HEK293 (cell line): ENCODE measurements at regions not wholly inside any gene's neighbourhood (a gene's known extent, or its start where the extent isn't known, plus 50 kb on each side); places are given as distances from the start of the nearest gene placed in this dataset.

ENCODE experiments used
- CTCF ChIA-PET: fragments of 350-600 bp; formaldehyde crosslinking; extraction: SDS; loops from one replicate; lab custom pipeline; 2021; ENCODE audit warnings: antibody characterized with exemption; lab: Yijun Ruan, JAX
- POLR2A ChIA-PET: fragments of 300-600 bp; formaldehyde crosslinking; extraction: SDS; loops from one replicate; lab custom pipeline; 2020; ENCODE audit warnings: antibody characterized with exemption, inconsistent platforms; lab: Yijun Ruan, JAX
- H3K27ac ChIP-seq: fragments of 200-500 bp; sonication (Bioruptor generic); 2 replicates; pipeline ENCODE4 v1.5.1; 2014; ENCODE audit warnings: low read depth, low read length, control low read depth, inconsistent platforms; ENCODE audit errors: extremely low read depth
- H3K36me3 ChIP-seq, 2 experiments: fragments of 200-500 bp in 1 of 2; sonication (Bioruptor generic) in 1 of 2; 1 replicate in 1 of 2; 2 replicates in 1 of 2; pipeline ENCODE4 v1.5.1; 2014 to 2017; ENCODE audit warnings: inconsistent platforms in 2 of 2, low read length in 2 of 2; ENCODE audit not compliant: control insufficient read depth in 2 of 2, insufficient read depth in 1 of 2
- H3K4me1 ChIP-seq: fragments of 200-500 bp; sonication (Bioruptor generic); 2 replicates; pipeline ENCODE4 v1.5.1; 2014; ENCODE audit warnings: mild to moderate bottlenecking, low read length, inconsistent platforms; ENCODE audit not compliant: control insufficient read depth, insufficient read depth
- H3K4me3 ChIP-seq: 2 replicates; pipeline ENCODE4 v1.5.1; 2011; ENCODE audit warnings: low read depth, mild to moderate bottlenecking, control low read depth, low read length, moderate library complexity
- H3K9me3 ChIP-seq: fragments of 200-500 bp; sonication (Bioruptor generic); 2 replicates; pipeline ENCODE4 v1.5.1; 2014; ENCODE audit warnings: low read depth, low read length, inconsistent platforms; ENCODE audit not compliant: control insufficient read depth, insufficient read depth
- GLI4 ChIP-seq: fragments of 450-650 bp; formaldehyde crosslinking; IDR thresholded peaks from 2 replicates; pipeline ENCODE4 v1.5.1; 2016; ENCODE audit warnings: missing biosample characterization, missing genetic modification characterization
- KLF16 ChIP-seq: fragments of 450-650 bp; formaldehyde crosslinking; IDR thresholded peaks from 2 replicates; pipeline ENCODE4 v1.5.1; 2017; ENCODE audit warnings: missing biosample characterization, missing genetic modification characterization
- MZF1 ChIP-seq: fragments of 450-650 bp; formaldehyde crosslinking; IDR thresholded peaks from 2 replicates; pipeline ENCODE4 v1.5.1; 2017; ENCODE audit warnings: missing biosample characterization, missing genetic modification characterization, borderline replicate concordance
- ZFP69B ChIP-seq: fragments of 450-650 bp; formaldehyde crosslinking; IDR thresholded peaks from 2 replicates; pipeline ENCODE4 v1.5.1; 2016; ENCODE audit warnings: missing biosample characterization, missing genetic modification characterization
- ZNF16 ChIP-seq: fragments of 450-650 bp; formaldehyde crosslinking; IDR thresholded peaks from 2 replicates; pipeline ENCODE4 v1.5.1; 2016; ENCODE audit warnings: low read depth, missing biosample characterization, missing genetic modification characterization
- ZNF184 ChIP-seq: fragments of 450-650 bp; IDR thresholded peaks from 2 replicates; pipeline ENCODE4 v1.5.1; 2018; ENCODE audit warnings: missing biosample characterization, mild to moderate bottlenecking, missing genetic modification characterization
- ZNF354C ChIP-seq: fragments of 450-650 bp; formaldehyde crosslinking; IDR thresholded peaks from 2 replicates; pipeline ENCODE4 v1.5.1; 2016; ENCODE audit warnings: missing biosample characterization, missing genetic modification characterization, low read depth, borderline replicate concordance
- ZNF426 ChIP-seq: fragments of 450-650 bp; formaldehyde crosslinking; IDR thresholded peaks from 2 replicates; pipeline ENCODE4 v1.5.1; 2017; ENCODE audit warnings: missing biosample characterization, missing genetic modification characterization, mild to moderate bottlenecking, inconsistent platforms, moderate library complexity
- ZNF596 ChIP-seq: fragments of 450-650 bp; IDR thresholded peaks from 2 replicates; pipeline ENCODE4 v1.5.0; 2018; ENCODE audit warnings: missing biosample characterization, mild to moderate bottlenecking, missing genetic modification characterization, moderate library complexity
- ZNF610 ChIP-seq: fragments of 450-650 bp; formaldehyde crosslinking; IDR thresholded peaks from 2 replicates; pipeline ENCODE4 v1.5.1; 2016; ENCODE audit warnings: missing biosample characterization, missing genetic modification characterization, borderline replicate concordance
- ZNF76 ChIP-seq: fragments of 450-650 bp; formaldehyde crosslinking; IDR thresholded peaks from 2 replicates; pipeline ENCODE4; 2016; ENCODE audit warnings: low read depth, missing biosample characterization, missing genetic modification characterization, borderline replicate concordance
- ZNF830 ChIP-seq: fragments of 450-650 bp; IDR thresholded peaks from 2 replicates; pipeline ENCODE4 v1.5.0; 2018; ENCODE audit warnings: missing biosample characterization, missing genetic modification characterization, low read depth, mild to moderate bottlenecking, moderate library complexity
- ZSCAN5A ChIP-seq: fragments of 450-650 bp; formaldehyde crosslinking; IDR thresholded peaks from 2 replicates; pipeline ENCODE4 v1.5.1; 2016; ENCODE audit warnings: missing biosample characterization, missing genetic modification characterization
- TF ChIP-seq, protein P1 (sequence below): fragments of 450-650 bp; formaldehyde crosslinking; conservative IDR thresholded peaks from 2 replicates; pipeline ENCODE4 v1.5.1; 2016; ENCODE audit warnings: low read depth, missing biosample characterization, missing genetic modification characterization
- TF ChIP-seq, protein P2 (sequence below): fragments of 450-650 bp; formaldehyde crosslinking; IDR thresholded peaks from 2 replicates; pipeline ENCODE4 v1.5.1; 2016; ENCODE audit warnings: missing biosample characterization, missing genetic modification characterization, borderline replicate concordance
- TF ChIP-seq, protein P3 (sequence below): fragments of 450-650 bp; formaldehyde crosslinking; IDR thresholded peaks from 2 replicates; pipeline ENCODE4 v1.5.1; 2016; ENCODE audit warnings: missing biosample characterization, missing genetic modification characterization
- TF ChIP-seq, protein P4 (sequence below): fragments of 450-650 bp; formaldehyde crosslinking; IDR thresholded peaks from 2 replicates; pipeline ENCODE4 v1.5.1; 2016; ENCODE audit warnings: missing biosample characterization, missing genetic modification characterization
- TF ChIP-seq, protein P5 (sequence below): IDR thresholded peaks from 2 replicates; pipeline ENCODE4 v1.6.1; 2011; ENCODE audit warnings: mild to moderate bottlenecking, low read depth, low read length, borderline replicate concordance

DNA sequence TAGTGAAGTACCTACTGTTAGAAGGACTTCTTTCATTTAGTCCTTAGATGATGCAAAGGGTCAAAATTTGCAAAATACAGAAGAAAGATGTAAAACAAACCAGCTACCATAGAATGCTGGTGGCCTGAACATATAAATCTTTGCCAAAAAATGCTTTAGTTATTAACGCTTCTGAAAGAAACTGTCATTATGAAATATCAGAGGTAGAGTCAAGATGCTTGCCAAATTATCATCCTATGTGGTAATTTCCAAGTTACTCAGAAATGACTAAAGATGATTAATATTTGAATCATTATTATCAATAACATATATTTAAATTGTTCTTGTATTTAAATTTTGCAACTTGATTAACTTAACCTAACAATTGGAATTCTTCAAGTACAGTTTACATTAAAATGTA, 588.4 kb upstream of the FAM241A start:
- POLR2A ChIA-PET: no interaction called here
- Histone ChIP-seq H3K9me3 (no peaks in the 10 kb centered on the region), H3K36me3 (no peaks in the 10 kb centered on the region), H3K27ac (no peak overlapping the region), H3K4me3 (no peak overlapping the region), H3K4me1 (no peaks in the 10 kb centered on the region)
- TF ChIP-seq ZNF184 (tag by site-specific recombination) (no peak), ZNF16 (tag by site-specific recombination) (no peak), ZNF354C (no peak), KLF16 (no peak), ZSCAN5A (tag by site-specific recombination) (no peak), ZNF610 (tag by site-specific recombination) (no peak), MZF1 (no peak), GLI4 (tag by site-specific recombination) (no peak), ZNF76 (tag by site-specific recombination) (no peak), ZNF830 (no peak), ZNF426 (no peak)
- TF ChIP-seq, protein P1, sequence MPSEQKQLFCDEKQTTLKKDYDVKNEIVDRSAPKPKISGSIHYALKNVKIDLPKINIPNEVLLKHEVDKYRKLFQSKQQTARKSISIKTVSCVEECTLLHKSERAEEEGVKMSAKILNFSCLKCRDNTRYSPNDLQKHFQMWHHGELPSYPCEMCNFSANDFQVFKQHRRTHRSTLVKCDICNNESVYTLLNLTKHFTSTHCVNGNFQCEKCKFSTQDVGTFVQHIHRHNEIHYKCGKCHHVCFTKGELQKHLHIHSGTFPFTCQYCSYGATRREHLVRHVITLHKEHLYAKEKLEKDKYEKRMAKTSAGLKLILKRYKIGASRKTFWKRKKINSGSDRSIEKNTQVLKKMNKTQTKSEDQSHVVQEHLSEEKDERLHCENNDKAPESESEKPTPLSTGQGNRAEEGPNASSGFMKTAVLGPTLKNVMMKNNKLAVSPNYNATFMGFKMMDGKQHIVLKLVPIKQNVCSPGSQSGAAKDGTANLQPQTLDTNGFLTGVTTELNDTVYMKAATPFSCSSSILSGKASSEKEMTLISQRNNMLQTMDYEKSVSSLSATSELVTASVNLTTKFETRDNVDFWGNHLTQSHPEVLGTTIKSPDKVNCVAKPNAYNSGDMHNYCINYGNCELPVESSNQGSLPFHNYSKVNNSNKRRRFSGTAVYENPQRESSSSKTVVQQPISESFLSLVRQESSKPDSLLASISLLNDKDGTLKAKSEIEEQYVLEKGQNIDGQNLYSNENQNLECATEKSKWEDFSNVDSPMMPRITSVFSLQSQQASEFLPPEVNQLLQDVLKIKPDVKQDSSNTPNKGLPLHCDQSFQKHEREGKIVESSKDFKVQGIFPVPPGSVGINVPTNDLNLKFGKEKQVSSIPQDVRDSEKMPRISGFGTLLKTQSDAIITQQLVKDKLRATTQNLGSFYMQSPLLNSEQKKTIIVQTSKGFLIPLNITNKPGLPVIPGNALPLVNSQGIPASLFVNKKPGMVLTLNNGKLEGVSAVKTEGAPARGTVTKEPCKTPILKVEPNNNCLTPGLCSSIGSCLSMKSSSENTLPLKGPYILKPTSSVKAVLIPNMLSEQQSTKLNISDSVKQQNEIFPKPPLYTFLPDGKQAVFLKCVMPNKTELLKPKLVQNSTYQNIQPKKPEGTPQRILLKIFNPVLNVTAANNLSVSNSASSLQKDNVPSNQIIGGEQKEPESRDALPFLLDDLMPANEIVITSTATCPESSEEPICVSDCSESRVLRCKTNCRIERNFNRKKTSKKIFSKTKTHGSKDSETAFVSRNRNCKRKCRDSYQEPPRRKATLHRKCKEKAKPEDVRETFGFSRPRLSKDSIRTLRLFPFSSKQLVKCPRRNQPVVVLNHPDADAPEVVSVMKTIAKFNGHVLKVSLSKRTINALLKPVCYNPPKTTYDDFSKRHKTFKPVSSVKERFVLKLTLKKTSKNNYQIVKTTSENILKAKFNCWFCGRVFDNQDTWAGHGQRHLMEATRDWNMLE (tag by site-specific recombination): no peak
- TF ChIP-seq, protein P2, sequence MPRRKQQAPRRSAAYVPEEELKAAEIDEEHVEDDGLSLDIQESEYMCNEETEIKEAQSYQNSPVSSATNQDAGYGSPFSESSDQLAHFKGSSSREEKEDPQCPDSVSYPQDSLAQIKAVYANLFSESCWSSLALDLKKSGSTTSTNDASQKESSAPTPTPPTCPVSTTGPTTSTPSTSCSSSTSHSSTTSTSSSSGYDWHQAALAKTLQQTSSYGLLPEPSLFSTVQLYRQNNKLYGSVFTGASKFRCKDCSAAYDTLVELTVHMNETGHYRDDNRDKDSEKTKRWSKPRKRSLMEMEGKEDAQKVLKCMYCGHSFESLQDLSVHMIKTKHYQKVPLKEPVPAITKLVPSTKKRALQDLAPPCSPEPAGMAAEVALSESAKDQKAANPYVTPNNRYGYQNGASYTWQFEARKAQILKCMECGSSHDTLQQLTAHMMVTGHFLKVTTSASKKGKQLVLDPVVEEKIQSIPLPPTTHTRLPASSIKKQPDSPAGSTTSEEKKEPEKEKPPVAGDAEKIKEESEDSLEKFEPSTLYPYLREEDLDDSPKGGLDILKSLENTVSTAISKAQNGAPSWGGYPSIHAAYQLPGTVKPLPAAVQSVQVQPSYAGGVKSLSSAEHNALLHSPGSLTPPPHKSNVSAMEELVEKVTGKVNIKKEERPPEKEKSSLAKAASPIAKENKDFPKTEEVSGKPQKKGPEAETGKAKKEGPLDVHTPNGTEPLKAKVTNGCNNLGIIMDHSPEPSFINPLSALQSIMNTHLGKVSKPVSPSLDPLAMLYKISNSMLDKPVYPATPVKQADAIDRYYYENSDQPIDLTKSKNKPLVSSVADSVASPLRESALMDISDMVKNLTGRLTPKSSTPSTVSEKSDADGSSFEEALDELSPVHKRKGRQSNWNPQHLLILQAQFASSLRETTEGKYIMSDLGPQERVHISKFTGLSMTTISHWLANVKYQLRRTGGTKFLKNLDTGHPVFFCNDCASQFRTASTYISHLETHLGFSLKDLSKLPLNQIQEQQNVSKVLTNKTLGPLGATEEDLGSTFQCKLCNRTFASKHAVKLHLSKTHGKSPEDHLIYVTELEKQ: no peak
- CTCF ChIA-PET: no interaction called here

DNA sequence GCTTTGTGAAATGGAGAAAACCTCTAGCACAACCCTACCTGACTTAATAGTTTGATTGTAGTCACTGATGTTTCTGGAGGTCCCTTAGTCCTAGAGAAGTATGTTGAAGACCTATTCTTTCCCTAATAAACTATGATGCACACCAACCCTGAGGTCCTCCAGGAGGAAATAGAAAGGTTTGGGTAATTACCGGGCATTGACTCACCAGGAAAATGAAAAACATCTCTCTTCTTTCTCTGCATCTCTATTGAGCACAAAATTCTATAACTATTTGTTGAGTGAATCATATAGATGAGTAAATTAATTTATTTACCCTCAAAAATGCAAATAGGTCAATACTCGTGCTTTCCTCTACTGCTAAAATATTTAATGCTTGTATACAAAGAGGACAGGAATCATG, 582.4 kb upstream of the FAM241A start:
- no peaks in the 10 kb centered on the region for H3K36me3 ChIP-seq
- ChIA-PET CTCF (no interaction called here), POLR2A (no interaction called here)
- H3K4me1 ChIP-seq: no peaks in the 10 kb centered on the region
- TF ChIP-seq, protein P3, sequence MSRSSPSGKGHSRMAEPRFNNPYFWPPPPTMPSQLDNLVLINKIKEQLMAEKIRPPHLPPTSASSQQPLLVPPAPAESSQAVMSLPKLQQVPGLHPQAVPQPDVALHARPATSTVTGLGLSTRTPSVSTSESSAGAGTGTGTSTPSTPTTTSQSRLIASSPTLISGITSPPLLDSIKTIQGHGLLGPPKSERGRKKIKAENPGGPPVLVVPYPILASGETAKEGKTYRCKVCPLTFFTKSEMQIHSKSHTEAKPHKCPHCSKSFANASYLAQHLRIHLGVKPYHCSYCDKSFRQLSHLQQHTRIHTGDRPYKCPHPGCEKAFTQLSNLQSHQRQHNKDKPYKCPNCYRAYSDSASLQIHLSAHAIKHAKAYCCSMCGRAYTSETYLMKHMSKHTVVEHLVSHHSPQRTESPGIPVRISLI (tag by site-specific recombination): no peak
- TF ChIP-seq, protein P4, sequence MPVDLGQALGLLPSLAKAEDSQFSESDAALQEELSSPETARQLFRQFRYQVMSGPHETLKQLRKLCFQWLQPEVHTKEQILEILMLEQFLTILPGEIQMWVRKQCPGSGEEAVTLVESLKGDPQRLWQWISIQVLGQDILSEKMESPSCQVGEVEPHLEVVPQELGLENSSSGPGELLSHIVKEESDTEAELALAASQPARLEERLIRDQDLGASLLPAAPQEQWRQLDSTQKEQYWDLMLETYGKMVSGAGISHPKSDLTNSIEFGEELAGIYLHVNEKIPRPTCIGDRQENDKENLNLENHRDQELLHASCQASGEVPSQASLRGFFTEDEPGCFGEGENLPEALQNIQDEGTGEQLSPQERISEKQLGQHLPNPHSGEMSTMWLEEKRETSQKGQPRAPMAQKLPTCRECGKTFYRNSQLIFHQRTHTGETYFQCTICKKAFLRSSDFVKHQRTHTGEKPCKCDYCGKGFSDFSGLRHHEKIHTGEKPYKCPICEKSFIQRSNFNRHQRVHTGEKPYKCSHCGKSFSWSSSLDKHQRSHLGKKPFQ (tag by site-specific recombination): no peak
- no peak for TF ChIP-seq ZFP69B (tag by site-specific recombination)
- no peak for TF ChIP-seq ZNF596
- no peak for TF ChIP-seq ZNF426
- TF ChIP-seq, protein P5, sequence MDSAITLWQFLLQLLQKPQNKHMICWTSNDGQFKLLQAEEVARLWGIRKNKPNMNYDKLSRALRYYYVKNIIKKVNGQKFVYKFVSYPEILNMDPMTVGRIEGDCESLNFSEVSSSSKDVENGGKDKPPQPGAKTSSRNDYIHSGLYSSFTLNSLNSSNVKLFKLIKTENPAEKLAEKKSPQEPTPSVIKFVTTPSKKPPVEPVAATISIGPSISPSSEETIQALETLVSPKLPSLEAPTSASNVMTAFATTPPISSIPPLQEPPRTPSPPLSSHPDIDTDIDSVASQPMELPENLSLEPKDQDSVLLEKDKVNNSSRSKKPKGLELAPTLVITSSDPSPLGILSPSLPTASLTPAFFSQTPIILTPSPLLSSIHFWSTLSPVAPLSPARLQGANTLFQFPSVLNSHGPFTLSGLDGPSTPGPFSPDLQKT: no peak
- no peak overlapping the region for H3K4me3 ChIP-seq
- no peaks in the 10 kb centered on the region for H3K9me3 ChIP-seq
- H3K27ac ChIP-seq: no peak overlapping the region
